GM12891 (cell line): ENCODE measurements at regions not wholly inside any gene's neighbourhood (a gene's known extent, or its start where the extent isn't known, plus 50 kb on each side); places are given as distances from the start of the nearest gene placed in this dataset.

Source experiments
- PAX5 ChIP-seq: IDR thresholded peaks from 2 replicates; pipeline ENCODE4 v1.6.1; 2011; ENCODE audit warnings: low read length, moderate library complexity, mild to moderate bottlenecking; ENCODE audit not compliant: insufficient read depth, severe bottlenecking
- POLR2A ChIP-seq: IDR thresholded peaks from 2 replicates; pipeline ENCODE4 v1.6.1; 2011; ENCODE audit warnings: low read depth, low read length, control low read depth
- POLR2AphosphoS5 ChIP-seq: IDR thresholded peaks from 2 replicates; pipeline ENCODE4 v1.6.1; 2011; ENCODE audit warnings: low read depth, low read length, control low read depth
- POU2F2 ChIP-seq: IDR thresholded peaks from 2 replicates; pipeline ENCODE4 v1.6.1; 2011; ENCODE audit warnings: low read depth, mild to moderate bottlenecking, control low read depth, low read length, moderate library complexity
- SPI1 ChIP-seq: IDR thresholded peaks from 2 replicates; pipeline ENCODE4 v1.6.1; 2011; ENCODE audit warnings: low read depth, low read length, control low read depth
- TAF1 ChIP-seq: IDR thresholded peaks from 2 replicates; pipeline ENCODE4 v1.6.1; 2011; ENCODE audit warnings: low read depth, low read length, control low read depth

DNA sequence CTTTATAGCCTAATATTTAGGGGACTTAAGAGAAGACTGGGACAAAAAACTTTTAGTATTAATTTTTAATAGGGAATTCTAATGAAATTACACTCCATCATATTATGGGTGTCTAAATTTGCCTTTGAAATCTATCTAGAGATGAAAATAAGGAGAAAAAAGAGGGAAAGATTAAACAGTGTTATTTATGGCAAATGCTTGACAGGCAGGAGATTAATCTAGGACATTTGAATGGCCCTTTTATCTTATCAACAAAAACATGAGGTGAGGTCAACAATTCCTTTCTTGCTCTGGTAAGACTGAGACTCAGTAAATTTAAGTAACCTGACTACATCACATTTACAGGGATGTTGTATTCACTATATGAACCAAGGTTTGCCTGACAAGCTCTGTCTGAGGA, 852.8 kb upstream of the CTNND2 start:
- no peak for TF ChIP-seq POLR2A
- no peak for TF ChIP-seq TAF1
- TF ChIP-seq POLR2AphosphoS5 = no peak
- TF ChIP-seq SPI1 = no peak
- no peak for TF ChIP-seq POU2F2
- no peak for TF ChIP-seq PAX5
